ENCODE measurements at regions not wholly inside any gene's neighbourhood (a gene's known extent, or its start where the extent isn't known, plus 50 kb on each side); places are given as distances from the start of the nearest gene placed in this dataset.
A peak's percentile ranks its signal among the peaks of the same experiment; 100 is the strongest.

DNA sequence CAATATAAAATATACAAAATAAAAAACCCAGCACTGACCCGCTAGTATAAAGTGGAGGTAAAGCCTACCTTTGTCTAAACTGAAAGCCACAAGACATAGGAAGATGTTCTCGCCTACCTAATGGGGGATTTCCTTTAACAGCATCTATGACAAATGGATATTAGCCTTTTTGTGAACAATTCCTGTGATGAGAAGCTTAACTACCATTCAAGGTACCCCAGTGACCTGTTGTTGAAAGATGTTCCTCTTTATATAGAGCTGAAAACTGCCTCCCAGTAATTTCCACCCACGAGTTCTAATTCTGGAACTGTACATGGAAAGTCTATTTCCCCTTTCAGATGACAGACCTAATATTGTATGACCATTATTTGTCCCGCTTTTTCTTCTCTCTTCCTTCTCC, 109.8 kb upstream of the RASGRP1 start:
- DNase-seq, result no peak

DNA sequence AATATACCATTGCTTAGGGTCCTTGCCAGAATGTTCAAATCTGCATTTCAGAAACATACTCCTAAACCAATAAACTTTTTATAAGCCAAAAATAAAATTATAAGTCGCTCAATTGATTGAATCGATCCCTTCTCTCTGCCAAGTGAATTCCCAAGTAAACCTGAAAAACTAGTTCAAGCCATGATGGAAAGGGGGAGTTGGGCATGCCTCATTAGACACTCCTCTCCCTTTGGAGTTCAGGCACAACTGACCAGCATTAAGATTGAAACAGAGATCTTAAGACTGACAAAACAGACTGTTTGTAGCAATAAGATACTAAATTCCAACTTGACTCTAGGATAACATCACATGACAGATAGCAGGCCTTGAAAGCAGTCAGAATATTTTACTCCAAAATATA, 113.7 kb upstream of the RASGRP1 start:
- no peak for DNase-seq

GRCh38 chr15:38680775-38681174, 116.2 kb upstream of the RASGRP1 start:
- DNase-seq, result no peak

DNA sequence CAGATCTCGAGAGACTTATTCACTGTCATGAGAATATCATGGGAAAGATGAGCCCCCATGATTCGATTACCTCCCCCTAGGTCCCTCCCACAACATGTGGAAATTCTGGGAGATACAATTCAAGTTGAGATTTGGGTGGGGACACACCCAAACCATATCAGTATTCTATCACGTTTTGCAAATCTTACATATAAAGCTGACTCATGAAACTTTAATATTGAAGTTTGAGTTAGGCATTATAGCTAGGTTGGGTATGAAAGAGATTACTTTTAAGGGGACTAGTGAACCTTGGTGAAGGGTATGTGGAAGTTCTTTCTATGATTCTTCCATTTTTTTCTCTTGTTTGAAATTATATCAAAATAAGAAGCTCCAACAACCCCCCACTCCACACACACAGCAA, 117.7 kb upstream of the RASGRP1 start:
- no peak for DNase-seq

DNA sequence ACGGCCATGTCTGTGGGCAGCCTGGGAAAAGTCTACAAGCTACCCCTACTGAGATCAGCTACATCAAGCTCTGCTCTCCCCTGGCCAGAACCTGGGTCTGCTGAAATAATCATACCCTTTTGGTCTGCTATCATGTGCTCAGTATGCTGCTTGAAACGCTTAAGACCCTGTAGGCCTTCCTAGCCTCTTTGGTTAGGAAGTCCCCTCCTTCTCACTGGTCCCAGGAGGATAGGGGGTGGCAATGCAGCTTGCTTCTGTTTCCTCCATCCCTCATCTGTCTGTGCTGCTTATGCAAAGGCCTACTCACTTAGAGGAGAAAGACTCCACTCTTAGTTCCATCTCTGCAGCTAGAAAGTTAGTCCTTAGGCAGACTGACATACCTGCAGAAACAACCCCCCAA, 118.2 kb upstream of the RASGRP1 start:
- no peak for DNase-seq

GRCh38 chr15:38683382-38684242, 119.0 kb upstream of the RASGRP1 start:
- peak; percentile 51 for DNase-seq

GRCh38 chr15:38684440-38685010, 119.9 kb upstream of the RASGRP1 start:
- DNase-seq, result no peak

GRCh38 chr15:38685686-38686339, 121.2 kb upstream of the RASGRP1 start:
- no peak for DNase-seq

DNA sequence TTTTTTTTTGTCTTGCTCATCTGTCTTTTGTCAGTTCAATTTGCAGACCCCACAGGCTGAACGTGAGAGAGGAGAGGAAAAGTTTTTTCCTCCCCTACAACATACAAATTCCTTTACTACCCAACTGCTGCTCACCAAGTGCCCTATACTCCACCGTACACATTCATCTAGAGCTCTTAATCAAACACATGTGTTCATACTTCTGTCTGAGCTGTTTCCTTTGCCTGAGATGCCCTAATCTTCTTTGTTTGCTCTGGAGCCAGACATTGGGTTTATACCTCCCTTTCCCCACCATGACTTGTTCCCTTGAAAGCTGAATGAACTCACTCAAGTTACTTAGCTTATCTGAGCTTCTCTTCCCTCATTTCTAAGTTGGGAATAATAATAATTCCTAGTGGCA, 122.7 kb upstream of the RASGRP1 start:
- DNase-seq, result peak; percentile 85

DNA sequence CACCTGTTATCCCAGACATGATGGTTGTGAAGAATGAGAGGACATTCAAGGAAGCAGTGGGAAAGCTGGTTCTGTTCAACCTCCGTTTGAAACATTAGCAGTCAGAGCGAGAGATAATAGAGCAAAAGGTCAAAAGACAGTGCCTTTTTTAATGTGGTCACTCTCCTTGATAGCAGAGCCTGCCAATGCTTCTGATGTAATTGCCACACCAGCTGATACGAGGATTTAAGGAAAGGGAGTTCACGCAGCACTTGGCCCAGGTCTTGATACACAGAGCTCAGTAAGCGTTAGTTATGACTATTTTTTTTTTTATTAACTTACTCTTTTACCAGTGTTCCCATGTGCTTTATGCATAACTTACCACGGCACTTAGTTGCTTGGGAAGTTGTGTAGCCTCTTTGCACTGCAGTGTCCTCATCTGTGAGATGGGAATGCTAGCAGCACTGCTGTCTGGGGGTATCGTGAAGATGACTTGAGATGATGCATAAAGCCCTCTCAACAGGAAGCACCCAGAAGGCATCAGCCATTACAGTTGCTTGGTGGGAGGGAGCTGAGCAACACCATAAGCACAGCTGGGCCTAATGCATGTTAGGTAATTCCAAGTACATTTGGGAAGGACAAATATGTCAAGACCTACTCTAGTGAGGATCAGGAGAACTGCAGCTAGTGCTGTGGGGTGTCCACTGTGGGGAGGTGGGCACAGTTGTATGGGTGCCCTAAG, 123.3 kb upstream of the RASGRP1 start:
- DNase-seq, result no peak

- DNase-seq, result no peak
These were observed 124.1 kb upstream of the RASGRP1 start for GRCh38 chr15:38688761-38689160.

GRCh38 chr15:38689522-38689921, 124.9 kb upstream of the RASGRP1 start:
- no peak for DNase-seq

- DNase-seq, result no peak
These were observed 125.6 kb upstream of the RASGRP1 start for GRCh38 chr15:38690216-38690615.

- peak; percentile 66 for DNase-seq
These were observed 126.2 kb upstream of the RASGRP1 start for GRCh38 chr15:38690719-38691332.

DNA sequence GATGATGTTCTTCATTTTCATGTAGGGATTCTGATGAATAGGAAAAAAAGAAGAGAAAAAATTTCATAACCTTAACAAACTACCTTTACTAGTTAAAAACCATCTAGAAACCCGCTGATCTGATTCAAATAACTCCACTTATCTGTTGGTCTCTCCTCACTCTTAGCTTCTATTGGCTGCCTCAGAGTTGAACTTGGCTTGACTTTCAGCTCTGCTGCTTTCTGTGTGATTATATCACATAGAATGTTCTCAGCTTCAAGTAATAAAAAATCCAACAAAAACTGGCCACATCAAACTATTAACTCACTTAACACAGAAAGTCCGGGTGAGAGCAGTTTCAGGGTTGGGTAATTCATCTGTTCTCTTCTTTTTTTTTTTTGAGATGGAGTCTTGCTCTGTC, 126.8 kb upstream of the RASGRP1 start:
- DNase-seq, result no peak

- DNase-seq, result no peak
These were observed 127.6 kb upstream of the RASGRP1 start for GRCh38 chr15:38691965-38692788.

DNA sequence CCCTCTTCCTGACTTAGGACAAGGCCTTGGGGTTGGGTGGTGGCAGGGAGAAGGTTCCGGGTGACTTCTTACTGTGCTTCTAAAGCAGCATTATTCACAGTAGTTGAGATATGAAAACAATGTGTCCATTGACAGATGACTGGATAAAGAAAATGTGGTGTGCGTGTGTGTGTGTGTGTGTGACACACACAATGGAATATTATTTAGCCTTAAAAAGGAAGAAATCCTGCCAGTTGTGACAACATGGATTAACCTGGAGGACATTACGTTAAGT, 128.1 kb upstream of the RASGRP1 start:
- no peak for DNase-seq

DNA sequence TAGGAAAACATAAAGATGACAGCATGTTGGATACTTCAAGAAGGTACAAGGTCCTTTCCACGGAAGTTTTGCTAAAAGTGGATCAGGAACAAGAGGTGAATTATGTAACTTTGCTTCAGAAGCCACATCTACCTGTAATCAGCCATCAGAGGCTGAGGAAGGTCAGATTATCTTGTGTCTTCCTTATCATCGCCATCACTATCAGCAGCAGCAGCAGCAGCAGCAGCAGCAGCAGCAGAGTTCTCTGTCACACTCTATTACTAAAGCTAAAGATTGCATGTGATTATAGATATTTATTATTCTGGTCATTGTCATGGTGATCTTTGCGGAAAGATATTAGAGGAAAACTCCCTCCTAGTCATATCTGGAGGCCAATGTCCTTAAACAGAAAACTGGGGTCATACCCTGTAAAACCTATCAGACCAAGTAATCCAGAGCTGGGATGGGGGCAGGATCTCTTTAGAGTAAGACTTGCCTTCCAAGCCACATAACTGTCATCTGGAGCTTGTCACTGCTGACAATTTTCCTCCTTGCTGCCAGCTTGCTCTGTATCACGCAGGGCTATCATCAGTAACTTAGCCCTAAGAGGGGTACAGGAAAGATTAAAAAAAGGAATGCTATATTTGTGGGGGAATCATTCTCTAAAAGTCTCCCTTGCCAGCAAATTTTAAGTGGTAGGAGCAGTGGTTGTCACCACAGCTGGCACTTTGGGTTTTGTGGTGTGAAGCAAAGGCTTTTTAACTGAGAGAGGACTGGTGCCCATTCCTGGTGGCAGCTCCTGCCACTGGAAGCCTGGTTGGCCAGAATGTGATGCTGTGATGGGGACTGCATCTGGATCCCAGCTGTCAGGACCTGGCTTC, 130.9 kb upstream of the RASGRP1 start:
- no peak for DNase-seq

DNA sequence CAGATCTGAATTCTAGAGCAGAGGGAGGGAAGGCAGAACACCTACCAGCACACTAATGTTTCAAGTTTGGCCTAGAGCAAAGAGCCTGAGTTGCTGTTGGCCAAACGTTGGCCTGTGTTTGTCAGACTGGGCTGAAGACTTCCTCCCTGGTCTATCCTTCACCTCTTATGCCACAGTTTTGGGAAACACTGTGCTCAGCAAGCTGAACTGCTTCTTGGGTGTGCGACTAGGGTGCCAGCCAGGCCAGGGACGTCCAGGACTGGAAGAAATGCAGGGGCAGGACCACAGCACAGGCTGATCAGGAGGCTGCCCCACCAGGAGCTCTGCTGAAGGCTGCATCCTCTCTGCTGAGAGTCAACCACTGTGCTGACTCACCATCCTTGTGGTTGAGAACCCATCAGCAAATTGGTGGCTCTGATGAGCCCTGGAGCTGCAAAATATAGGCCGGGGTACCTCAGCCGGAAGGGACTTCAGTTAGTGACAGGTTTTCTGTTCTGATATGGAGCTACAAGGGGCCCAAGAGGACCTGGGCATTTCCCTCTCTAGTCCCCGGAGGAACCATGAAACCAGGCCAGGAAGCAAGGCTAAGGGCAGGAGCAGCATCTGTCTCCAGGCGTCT, 131.6 kb upstream of the RASGRP1 start:
- peak; percentile 71 for DNase-seq

- no peak for DNase-seq
These were observed 132.3 kb upstream of the RASGRP1 start for GRCh38 chr15:38696790-38697495.
